Activated B cell treated with CpG ODN at 0.5 μM for 24 hours (primary cell): ENCODE measurements at regions not wholly inside any gene's neighbourhood (a gene's known extent, or its start where the extent isn't known, plus 50 kb on each side); places are given as distances from the start of the nearest gene placed in this dataset.

ENCODE experiments used
- ATAC-seq: fragments of 200-7000 bp; cut with Tn5 transposase; one replicate; pipeline ENCODE4 v1.10.0; 2021; ENCODE audit warnings: low read depth, mild to moderate bottlenecking, moderate library complexity
- CTCF ChIA-PET: fragments of 350-600 bp; sonication (Branson Sonifier 250); formaldehyde crosslinking; loops from one replicate; lab custom pipeline; 2021; ENCODE audit warnings: antibody characterized with exemption; lab: Charles Lee
- POLR2A ChIA-PET: fragments of 350-600 bp; sonication (Branson Sonifier 250); formaldehyde crosslinking; loops from one replicate; lab custom pipeline; 2021; ENCODE audit warnings: antibody characterized with exemption; lab: Charles Lee
- DNase-seq: peaks from one replicate; pipeline ENCODE4 v3.0.0; 2022
- H3K27ac Mint-ChIP-seq: one replicate; pipeline ENCODE4 v1.8.0; 2020; ENCODE audit warnings: mixed read lengths
- H3K27me3 Mint-ChIP-seq: one replicate; pipeline ENCODE4 v1.8.0; 2021; ENCODE audit warnings: mixed read lengths
- H3K36me3 Mint-ChIP-seq: one replicate; pipeline ENCODE4 v1.8.0; 2021; ENCODE audit warnings: low read depth, mixed read lengths
- H3K4me1 Mint-ChIP-seq: one replicate; pipeline ENCODE4 v1.8.0; 2021; ENCODE audit warnings: mixed read lengths
- H3K4me3 Mint-ChIP-seq: one replicate; pipeline ENCODE4 v1.8.0; 2020; ENCODE audit warnings: mild to moderate bottlenecking, mixed read lengths
- H3K9me3 Mint-ChIP-seq: one replicate; pipeline ENCODE4 v1.8.0; 2020; ENCODE audit warnings: mixed read lengths
- intact Hi-C: fragments of 100-400 bp; cut with micrococcal nuclease; formaldehyde crosslinking; loops from one replicate; pipeline ENCODE4 v1.15.1; 2024
- TF ChIP-seq, protein P1 (sequence below): fragments of 200-600 bp; IDR thresholded peaks from one replicate; pipeline ENCODE4 v1.8.0; 2022; ENCODE audit warnings: antibody characterized with exemption, mild to moderate bottlenecking

GRCh38 chr5:100182402-100182801, 352.8 kb upstream of the FAM174A start:
- H3K27ac Mint-ChIP-seq: no peak overlapping the region
- TF ChIP-seq, protein P1, sequence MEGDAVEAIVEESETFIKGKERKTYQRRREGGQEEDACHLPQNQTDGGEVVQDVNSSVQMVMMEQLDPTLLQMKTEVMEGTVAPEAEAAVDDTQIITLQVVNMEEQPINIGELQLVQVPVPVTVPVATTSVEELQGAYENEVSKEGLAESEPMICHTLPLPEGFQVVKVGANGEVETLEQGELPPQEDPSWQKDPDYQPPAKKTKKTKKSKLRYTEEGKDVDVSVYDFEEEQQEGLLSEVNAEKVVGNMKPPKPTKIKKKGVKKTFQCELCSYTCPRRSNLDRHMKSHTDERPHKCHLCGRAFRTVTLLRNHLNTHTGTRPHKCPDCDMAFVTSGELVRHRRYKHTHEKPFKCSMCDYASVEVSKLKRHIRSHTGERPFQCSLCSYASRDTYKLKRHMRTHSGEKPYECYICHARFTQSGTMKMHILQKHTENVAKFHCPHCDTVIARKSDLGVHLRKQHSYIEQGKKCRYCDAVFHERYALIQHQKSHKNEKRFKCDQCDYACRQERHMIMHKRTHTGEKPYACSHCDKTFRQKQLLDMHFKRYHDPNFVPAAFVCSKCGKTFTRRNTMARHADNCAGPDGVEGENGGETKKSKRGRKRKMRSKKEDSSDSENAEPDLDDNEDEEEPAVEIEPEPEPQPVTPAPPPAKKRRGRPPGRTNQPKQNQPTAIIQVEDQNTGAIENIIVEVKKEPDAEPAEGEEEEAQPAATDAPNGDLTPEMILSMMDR: no peak
- ChIA-PET CTCF (no interaction called here), POLR2A (no interaction called here)
- DNase-seq: no peak
- H3K9me3 Mint-ChIP-seq: peaks cover 4% of the 10 kb centered on the region
- no peaks in the 10 kb centered on the region for H3K27me3 Mint-ChIP-seq
- H3K36me3 Mint-ChIP-seq: no peaks in the 10 kb centered on the region
- H3K4me3 Mint-ChIP-seq: no peak overlapping the region
- no peak for ATAC-seq
- H3K4me1 Mint-ChIP-seq: no peaks in the 10 kb centered on the region
- intact Hi-C loops: no loop called here

- POLR2A ChIA-PET: no interaction called here
- intact Hi-C loops: no loop called here
- no peak for DNase-seq
- Mint-ChIP-seq H3K36me3 (no peaks in the 10 kb centered on the region), H3K4me3 (no peak overlapping the region), H3K27me3 (no peaks in the 10 kb centered on the region), H3K27ac (no peak overlapping the region), H3K4me1 (no peaks in the 10 kb centered on the region), H3K9me3 (peaks cover 4% of the 10 kb centered on the region)
- no peak for ATAC-seq
- TF ChIP-seq, protein P1: no peak
- CTCF ChIA-PET: no interaction called here
These were observed 359.8 kb upstream of the FAM174A start for GRCh38 chr5:100175346-100175745.

DNA sequence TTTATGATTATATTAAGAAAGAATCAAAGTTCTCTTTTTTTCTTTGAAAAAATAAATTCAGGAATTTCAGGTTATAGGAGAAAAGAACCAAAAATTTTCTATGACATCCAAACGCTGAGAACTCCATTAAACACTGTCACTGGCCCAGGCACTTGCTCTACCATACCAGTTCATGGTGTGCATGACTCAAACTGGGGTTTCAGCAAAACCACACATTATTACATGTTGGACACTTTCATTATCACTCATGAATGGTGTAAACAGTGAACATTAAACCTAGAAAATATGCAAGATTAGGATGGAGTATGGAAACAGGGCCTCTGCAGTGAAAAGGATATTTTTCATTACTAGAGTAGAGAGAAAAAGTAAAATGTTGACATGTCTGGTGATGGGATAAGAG, 369.9 kb upstream of the FAM174A start:
- H3K4me3 Mint-ChIP-seq: no peak overlapping the region
- CTCF ChIA-PET: no interaction called here

DNA sequence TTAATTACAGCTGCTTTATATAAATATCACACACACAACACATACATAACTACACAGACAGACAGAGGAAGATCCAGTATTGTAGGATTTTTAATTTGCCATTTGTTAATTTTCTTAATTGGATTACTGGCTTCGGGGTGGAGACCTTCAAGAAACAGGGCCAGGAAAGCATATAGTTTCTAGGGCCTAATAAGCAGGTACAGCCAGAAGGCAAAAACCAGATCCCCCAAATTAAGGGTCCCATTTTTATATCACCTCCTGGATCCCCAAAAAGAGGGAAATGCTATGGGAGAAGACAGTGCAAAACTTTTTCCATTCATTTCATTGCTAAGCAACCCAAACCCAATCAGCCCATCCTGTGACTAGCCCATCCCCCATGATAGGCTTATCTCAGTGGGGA, 373.3 kb upstream of the FAM174A start:
- DNase-seq (no peak), ATAC-seq (no peak)
- H3K27ac Mint-ChIP-seq: no peak overlapping the region
- no peaks in the 10 kb centered on the region for H3K27me3 Mint-ChIP-seq
- no peaks in the 10 kb centered on the region for H3K4me1 Mint-ChIP-seq
- TF ChIP-seq, protein P1: no peak
- POLR2A ChIA-PET: no interaction called here
- CTCF ChIA-PET: no interaction called here
- H3K9me3 Mint-ChIP-seq: no peaks in the 10 kb centered on the region
- H3K4me3 Mint-ChIP-seq: no peak overlapping the region
- no peaks in the 10 kb centered on the region for H3K36me3 Mint-ChIP-seq
- intact Hi-C loops: no loop called here

More for the DNA sequence above, 369.9 kb upstream of the FAM174A start:
- intact Hi-C loops: no loop called here
- Mint-ChIP-seq H3K36me3 (no peaks in the 10 kb centered on the region), H3K4me1 (no peaks in the 10 kb centered on the region), H3K27ac (no peak overlapping the region), H3K9me3 (no peaks in the 10 kb centered on the region), H3K27me3 (no peaks in the 10 kb centered on the region)
- TF ChIP-seq, protein P1: no peak
- no peak for DNase-seq
- ATAC-seq: no peak
- POLR2A ChIA-PET: no interaction called here

DNA sequence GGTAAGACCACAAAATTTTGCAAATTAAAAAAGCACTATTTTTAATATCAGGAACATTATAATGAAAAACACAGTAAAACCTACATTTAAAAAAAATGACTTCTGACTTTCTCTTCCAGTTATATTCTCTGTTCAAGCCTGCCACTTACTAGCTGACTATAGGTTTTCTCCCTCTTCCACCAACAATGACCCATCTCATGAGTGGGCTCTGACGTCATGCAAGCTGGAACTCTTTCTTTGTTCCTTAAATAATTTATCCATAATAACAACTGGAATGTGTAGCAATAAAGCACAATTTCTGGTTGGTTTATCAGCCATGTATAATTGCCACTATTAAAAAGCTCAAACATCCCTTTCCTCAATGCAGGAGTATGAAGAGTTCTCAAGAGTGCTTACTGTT, 378.1 kb upstream of the FAM174A start:
- Mint-ChIP-seq H3K4me3 (no peak overlapping the region), H3K36me3 (no peaks in the 10 kb centered on the region), H3K27ac (no peak overlapping the region), H3K9me3 (peaks cover 3% of the 10 kb centered on the region), H3K4me1 (no peaks in the 10 kb centered on the region), H3K27me3 (no peaks in the 10 kb centered on the region)
- intact Hi-C loops: no loop called here
- TF ChIP-seq, protein P1: no peak
- ATAC-seq: no peak
- CTCF ChIA-PET: no interaction called here
- POLR2A ChIA-PET: no interaction called here
- DNase-seq: no peak
